Loucy (cell line): ENCODE measurements at regions not wholly inside any gene's neighbourhood (a gene's known extent, or its start where the extent isn't known, plus 50 kb on each side); places are given as distances from the start of the nearest gene placed in this dataset.

Experiments
- EZH2phosphoT487 ChIP-seq: fragments of 200-600 bp; IDR thresholded peaks from 2 replicates; pipeline ENCODE4 v1.6.1; 2018; ENCODE audit warnings: antibody characterized with exemption, mild to moderate bottlenecking, moderate library complexity, borderline replicate concordance
- TF ChIP-seq, protein P1 (sequence below): fragments of 200-600 bp; sonication (generic); conservative IDR thresholded peaks from 2 replicates; pipeline ENCODE4 v1.5.1; 2014; ENCODE audit warnings: mild to moderate bottlenecking, antibody characterized with exemption, low read length

GRCh38 chr4:189232274-189232673 lies 708.4 kb upstream of the FRG1 start:
- TF ChIP-seq, protein P1, sequence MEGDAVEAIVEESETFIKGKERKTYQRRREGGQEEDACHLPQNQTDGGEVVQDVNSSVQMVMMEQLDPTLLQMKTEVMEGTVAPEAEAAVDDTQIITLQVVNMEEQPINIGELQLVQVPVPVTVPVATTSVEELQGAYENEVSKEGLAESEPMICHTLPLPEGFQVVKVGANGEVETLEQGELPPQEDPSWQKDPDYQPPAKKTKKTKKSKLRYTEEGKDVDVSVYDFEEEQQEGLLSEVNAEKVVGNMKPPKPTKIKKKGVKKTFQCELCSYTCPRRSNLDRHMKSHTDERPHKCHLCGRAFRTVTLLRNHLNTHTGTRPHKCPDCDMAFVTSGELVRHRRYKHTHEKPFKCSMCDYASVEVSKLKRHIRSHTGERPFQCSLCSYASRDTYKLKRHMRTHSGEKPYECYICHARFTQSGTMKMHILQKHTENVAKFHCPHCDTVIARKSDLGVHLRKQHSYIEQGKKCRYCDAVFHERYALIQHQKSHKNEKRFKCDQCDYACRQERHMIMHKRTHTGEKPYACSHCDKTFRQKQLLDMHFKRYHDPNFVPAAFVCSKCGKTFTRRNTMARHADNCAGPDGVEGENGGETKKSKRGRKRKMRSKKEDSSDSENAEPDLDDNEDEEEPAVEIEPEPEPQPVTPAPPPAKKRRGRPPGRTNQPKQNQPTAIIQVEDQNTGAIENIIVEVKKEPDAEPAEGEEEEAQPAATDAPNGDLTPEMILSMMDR: no peak
- TF ChIP-seq EZH2phosphoT487: no peak
